ENCODE measurements at regions not wholly inside any gene's neighbourhood (a gene's known extent, or its start where the extent isn't known, plus 50 kb on each side); places are given as distances from the start of the nearest gene placed in this dataset.

DNA sequence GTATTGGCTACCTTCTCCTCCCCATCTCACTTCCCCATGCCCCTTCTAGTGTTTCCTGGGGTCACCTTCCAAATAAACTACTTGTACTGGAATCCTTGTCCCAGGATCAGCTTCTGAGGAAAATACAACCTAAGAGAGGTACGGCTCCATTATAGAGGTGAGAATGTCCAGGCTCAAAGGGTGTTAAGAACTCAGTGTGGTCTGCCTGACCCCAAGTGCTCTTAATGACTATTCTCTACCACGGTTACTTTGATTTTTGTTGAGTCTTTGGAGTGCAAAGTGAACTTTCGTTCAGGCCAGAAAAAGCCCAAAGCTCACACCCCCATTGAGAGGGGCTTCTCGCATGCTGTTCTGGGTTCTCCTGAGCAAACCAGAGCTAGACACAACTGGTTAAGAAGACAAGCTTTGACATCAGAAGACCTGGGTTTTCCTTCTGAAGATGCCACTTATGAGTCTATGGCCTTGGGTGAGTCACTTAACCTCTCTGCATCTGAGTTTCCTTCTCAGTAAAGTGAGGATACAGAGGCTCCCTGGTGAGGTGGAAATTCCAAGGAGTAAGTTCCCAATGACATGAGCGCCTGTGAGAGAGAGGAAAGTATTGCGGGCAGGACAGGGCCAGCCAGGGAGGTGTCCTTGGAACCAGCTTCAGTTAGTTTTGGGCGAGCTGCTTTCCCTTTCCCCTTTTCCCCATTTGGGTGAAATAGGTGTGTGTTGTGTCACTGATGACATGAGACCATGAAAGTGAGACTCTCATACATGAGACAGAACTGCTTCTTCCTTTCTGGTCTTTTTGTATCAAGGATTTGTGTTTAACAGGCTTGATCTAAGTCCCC is 475.0 kb upstream of the PROK2 start:
- no peak for TF ChIP-seq FOSL2 (IDR thresholded peaks at IDR 0.05; ENCODE audit: borderline replicate concordance, low read depth)
- no peak for TF ChIP-seq NFIC (IDR thresholded peaks at IDR 0.05; ENCODE audit: borderline replicate concordance)
